HG02610 (cell line): ENCODE measurements at regions not wholly inside any gene's neighbourhood (a gene's known extent, or its start where the extent isn't known, plus 50 kb on each side); places are given as distances from the start of the nearest gene placed in this dataset.
A peak's percentile ranks its signal among the peaks of the same experiment; 100 is the strongest.

ENCODE experiments used
- ATAC-seq: cut with Tn5 transposase; IDR thresholded peaks from one replicate; pipeline ENCODE4 v1.9.1; 2021; ENCODE audit warnings: mild to moderate bottlenecking, moderate library complexity; ENCODE audit not compliant: unreplicated experiment

GRCh38 chr1:98049370-98050135, 128.7 kb upstream of the DPYD start:
- no peak for ATAC-seq

- ATAC-seq = no peak
Measured at GRCh38 chr1:98048751-98049325, 128.0 kb upstream of the DPYD start.

GRCh38 chr1:98048244-98048643, 127.4 kb upstream of the DPYD start:
- peak; percentile 54 for ATAC-seq

GRCh38 chr1:98047171-98047570, 126.3 kb upstream of the DPYD start:
- no peak for ATAC-seq

- ATAC-seq = no peak
Measured at GRCh38 chr1:98045767-98046641, 125.2 kb upstream of the DPYD start.

- ATAC-seq = no peak
Measured at GRCh38 chr1:98045211-98045766, 124.5 kb upstream of the DPYD start.

GRCh38 chr1:98044766-98045165, 123.9 kb upstream of the DPYD start:
- no peak for ATAC-seq

GRCh38 chr1:98044071-98044697, 123.3 kb upstream of the DPYD start:
- no peak for ATAC-seq

GRCh38 chr1:98035602-98036002, 114.8 kb upstream of the DPYD start:
- ATAC-seq = no peak

GRCh38 chr1:98034505-98034904, 113.7 kb upstream of the DPYD start:
- no peak for ATAC-seq

- no peak for ATAC-seq
Measured at GRCh38 chr1:98032958-98033357, 112.1 kb upstream of the DPYD start.

GRCh38 chr1:98030976-98031375, 110.1 kb upstream of the DPYD start:
- no peak for ATAC-seq

- no peak for ATAC-seq
Measured at GRCh38 chr1:98030483-98030882, 109.6 kb upstream of the DPYD start.

GRCh38 chr1:98028800-98029199, 108.0 kb upstream of the DPYD start:
- no peak for ATAC-seq

GRCh38 chr1:98027103-98027705, 106.4 kb upstream of the DPYD start:
- no peak for ATAC-seq

- no peak for ATAC-seq
Measured at GRCh38 chr1:98025858-98026257, 105.0 kb upstream of the DPYD start.

GRCh38 chr1:98021126-98021525, 100.3 kb upstream of the DPYD start:
- ATAC-seq = no peak

- ATAC-seq = no peak
Measured at GRCh38 chr1:98019747-98020146, 98.9 kb upstream of the DPYD start.

- no peak for ATAC-seq
Measured at GRCh38 chr1:98018074-98018473, 97.2 kb upstream of the DPYD start.

GRCh38 chr1:98017184-98017583, 96.3 kb upstream of the DPYD start:
- no peak for ATAC-seq

GRCh38 chr1:98008373-98008772, 87.5 kb upstream of the DPYD start:
- ATAC-seq = no peak
